A549 (cell line): ENCODE measurements at regions not wholly inside any gene's neighbourhood (a gene's known extent, or its start where the extent isn't known, plus 50 kb on each side); places are given as distances from the start of the nearest gene placed in this dataset.
A peak's percentile ranks its signal among the peaks of the same experiment; 100 is the strongest.

Experiments
- ATAC-seq, 2 experiments: fragments of 200-7000 bp in 1 of 2; fragments of >200 bp in 1 of 2; cut with Nextera tagmentation in 1 of 2; cut with Tn5 transposase in 1 of 2; 3 replicates each; pipeline versions ENCODE4 v1.8.0 to v1.9.1; 2018 to 2020; ENCODE audit warnings: mild to moderate bottlenecking in 1 of 2, moderate library complexity in 1 of 2
- CTCF ChIA-PET: fragments of 300-600 bp; sonication (Branson Sonifier 250); formaldehyde crosslinking; extraction: SDS; loops from one replicate; lab custom pipeline; 2021; ENCODE audit warnings: antibody characterized with exemption, inconsistent platforms; lab: Yijun Ruan, JAX
- POLR2A ChIA-PET: fragments of 350-600 bp; formaldehyde crosslinking; extraction: SDS; loops from one replicate; lab custom pipeline; 2021; ENCODE audit warnings: antibody characterized with exemption, inconsistent platforms; lab: Yijun Ruan, JAX
- DNase-seq, 2 experiments: peaks; one replicate each; pipeline versions ENCODE4 v3.0.0 to v3.0.0-alpha.2; 2011 to 2016; ENCODE audit warnings: low read depth in 1 of 2, low spot score in 1 of 2
- FAIRE-seq: peaks from 2 replicates; lab custom pipeline; 2011; peaks lifted over from hg19 to GRCh38; lab: Jason Lieb, UNC
- H3K27ac ChIP-seq, 2 experiments: fragments of >200 bp; sonication (Bioruptor Twin); formaldehyde crosslinking; 3 replicates each; pipeline ENCODE4 v1.5.1; 2016 to 2017
- H3K4me1 ChIP-seq: fragments of >200 bp; sonication (Bioruptor Twin); formaldehyde crosslinking; 3 replicates; pipeline ENCODE4 v1.6.1; 2016
- H3K4me2 ChIP-seq: fragments of >200 bp; sonication (Bioruptor Twin); formaldehyde crosslinking; 3 replicates; pipeline ENCODE4 v1.6.1; 2016
- H3K4me3 ChIP-seq: fragments of >200 bp; sonication (Bioruptor Twin); formaldehyde crosslinking; 3 replicates; pipeline ENCODE4 v1.5.1; 2016
- H3K9me3 ChIP-seq: fragments of >200 bp; sonication (Bioruptor Twin); formaldehyde crosslinking; 3 replicates; pipeline ENCODE4 v1.6.1; 2016
- BCL3 ChIP-seq: fragments of >200 bp; sonication (Bioruptor Twin); formaldehyde crosslinking; IDR thresholded peaks from 3 replicates; pipeline ENCODE4 v1.6.1; 2016
- CBX8 ChIP-seq: fragments of 200-600 bp; sonication (generic); IDR thresholded peaks from 2 replicates; pipeline ENCODE4 v1.6.1; 2016
- CEBPB ChIP-seq, 2 experiments: fragments of >200 bp in 1 of 2; sonication (Bioruptor Twin) in 1 of 2; formaldehyde crosslinking in 1 of 2; IDR thresholded peaks; 2 replicates each; pipeline ENCODE4 v1.6.1; 2012 to 2016
- CHD4 ChIP-seq: fragments of 200-600 bp; sonication (generic); IDR thresholded peaks from 2 replicates; pipeline ENCODE4 v1.6.1; 2016; ENCODE audit warnings: antibody characterized with exemption, mild to moderate bottlenecking, borderline replicate concordance
- ELK1 ChIP-seq: fragments of 150-350 bp; IDR thresholded peaks from 2 replicates; pipeline ENCODE4 v1.6.1; 2014; ENCODE audit warnings: low read depth, mild to moderate bottlenecking, low read length
- FOXS1 ChIP-seq: fragments of 250-450 bp; sonication (Bioruptor Pico); IDR thresholded peaks from 2 replicates; pipeline ENCODE4 v1.5.0; 2020; ENCODE audit warnings: mild to moderate bottlenecking, moderate library complexity
- GATA3 ChIP-seq: IDR thresholded peaks from 2 replicates; pipeline ENCODE4 v1.6.1; 2012; ENCODE audit warnings: borderline replicate concordance
- JUNB ChIP-seq: fragments of >200 bp; sonication (Bioruptor Twin); formaldehyde crosslinking; IDR thresholded peaks from 2 replicates; pipeline ENCODE4 v1.6.1; 2016
- KDM1A ChIP-seq: fragments of 200-600 bp; sonication (generic); IDR thresholded peaks from 2 replicates; pipeline ENCODE4 v1.6.1; 2016; ENCODE audit warnings: low read depth, mild to moderate bottlenecking
- MAFK ChIP-seq: fragments of 450-650 bp; IDR thresholded peaks from 2 replicates; pipeline ENCODE4 v1.6.1; 2014; ENCODE audit not compliant: partially characterized antibody
- PBX3 ChIP-seq: IDR thresholded peaks from 2 replicates; pipeline ENCODE4 v1.6.1; 2012
- RCOR1 ChIP-seq: fragments of 150-350 bp; IDR thresholded peaks from 2 replicates; pipeline ENCODE4 v1.6.1; 2014; ENCODE audit warnings: antibody characterized with exemption, low read length, low read depth
- RFX5 ChIP-seq: fragments of 450-650 bp; IDR thresholded peaks from 2 replicates; pipeline ENCODE4 v1.7.1; 2014; ENCODE audit warnings: antibody characterized with exemption, mild to moderate bottlenecking, moderate library complexity
- RNF2 ChIP-seq: fragments of 200-600 bp; sonication (generic); IDR thresholded peaks from 2 replicates; pipeline ENCODE4 v1.6.1; 2016; ENCODE audit warnings: low read depth, mild to moderate bottlenecking, antibody characterized with exemption, moderate library complexity, borderline replicate concordance
- SREBF2 ChIP-seq: fragments of 450-650 bp; IDR thresholded peaks from 2 replicates; pipeline ENCODE4 v1.6.1; 2014; ENCODE audit warnings: mild to moderate bottlenecking, moderate library complexity
- ZNF302 ChIP-seq: fragments of 250-450 bp; sonication (Bioruptor Pico); IDR thresholded peaks from 2 replicates; pipeline ENCODE4 v1.9.0; 2021; ENCODE audit warnings: inconsistent platforms, mild to moderate bottlenecking, moderate library complexity
- WGBS: methylation state at CpG from one replicate; pipeline ENCODE4 v1.1.6; 2017; ENCODE audit errors: missing lambda C conversion rate; 5-methylcytosine and 5-hydroxymethylcytosine counted together

- TF ChIP-seq MAFK: no peak
Observed at GRCh38 chr5:60335913-60336312, 364.1 kb downstream of the DEPDC1B start (continued).

- WGBS: 18% methylated on average over 2 of the region's 2 CpGs
- peak; percentile 73 to 78; a peak in 3 of 6 replicates for ATAC-seq
Observed at GRCh38 chr5:60334281-60334713, 365.7 kb downstream of the DEPDC1B start.

GRCh38 chr5:60333005-60333571, 366.9 kb downstream of the DEPDC1B start:
- TF ChIP-seq CEBPB (IDR thresholded peaks at IDR 0.05) (no peak), RCOR1 (no peak), RFX5 (no peak), SREBF2 (no peak), PBX3 (no peak), KDM1A (no peak), CBX8 (no peak), ZNF302 (CRISPR knock-in tag) (no peak), FOXS1 (CRISPR knock-in tag) (no peak), CHD4 (no peak), BCL3 (no peak), RNF2 (no peak), ELK1 (no peak), GATA3 (no peak)
- TF ChIP-seq, all 56 proteins: peak for 0
- peak; percentile 56 to 63; a peak in 4 of 6 replicates for ATAC-seq
- CTCF ChIA-PET: interaction anchor here (0.7 to 0.9 kb wide), 2 partner anchors 240 to 516 kb away, joined by 3 read pairs; no protein-coding TSS in a partner anchor
- Histone ChIP-seq H3K27ac (peak overlapping the region in 1 of 2 experiments; percentile 46; a peak in 2 of 6 replicates), H3K4me2 (peak overlapping the region; percentile 2; the same call in 1 of the 3 replicates), H3K9me3 (no peaks in the 10 kb centered on the region), H3K4me3 (no peak overlapping the region), H3K4me1 (peaks cover 22% of the 10 kb centered on the region; the same call in 1 of the 3 replicates)
- no peak for FAIRE-seq
- WGBS: 56% methylated on average over 6 of the region's 6 CpGs
- POLR2A ChIA-PET: no interaction called here
- DNase-seq: no peak

More at GRCh38 chr5:60334281-60334713, 365.7 kb downstream of the DEPDC1B start:
- Histone ChIP-seq H3K27ac (peak overlapping the region in 1 of 2 experiments; percentile 26; a peak in 2 of 6 replicates), H3K4me1 (peaks cover 22% of the 10 kb centered on the region; the same call in 1 of the 3 replicates), H3K9me3 (no peaks in the 10 kb centered on the region), H3K4me2 (peak overlapping the region; percentile 20), H3K4me3 (no peak overlapping the region)
- TF ChIP-seq JUNB: peak; percentile 37
- no peak for TF ChIP-seq ZNF302 (CRISPR knock-in tag)
- FAIRE-seq: no peak
- CTCF ChIA-PET: interaction anchor here (0.9 kb wide), 1 partner anchor 242 kb away, joined by 3 read pairs; no protein-coding TSS in a partner anchor
- POLR2A ChIA-PET: no interaction called here
- peak; percentile 4 to 29 for DNase-seq
